Ascending aorta (tissue), 2 donors: ENCODE measurements at regions not wholly inside any gene's neighbourhood (a gene's known extent, or its start where the extent isn't known, plus 50 kb on each side); places are given as distances from the start of the nearest gene placed in this dataset.

Experiments
- DNase-seq, 2 donors: peaks; one replicate each; pipeline ENCODE4 v3.0.0-alpha.2; 2019; ENCODE audit warnings: low spot score in 2 of 2
- H3K27ac ChIP-seq, 2 donors: fragments of 200-600 bp; sonication (generic); one replicate each; pipeline ENCODE4 v1.5.1; 2016 to 2017; ENCODE audit warnings: mild to moderate bottlenecking in 1 of 2
- H3K27me3 ChIP-seq: fragments of 200-600 bp; sonication (generic); one replicate; pipeline ENCODE4 v1.5.1; 2017
- H3K36me3 ChIP-seq, 2 donors: fragments of 200-600 bp; sonication (generic); one replicate each; pipeline ENCODE4 v1.5.1; 2016
- H3K4me1 ChIP-seq, 2 donors: fragments of 200-600 bp; sonication (generic); one replicate each; pipeline ENCODE4 v1.5.1; 2016 to 2017; ENCODE audit warnings: mild to moderate bottlenecking in 1 of 2
- H3K4me3 ChIP-seq, 2 donors: fragments of 200-600 bp; sonication (generic); one replicate each; pipeline ENCODE4 v1.5.1; 2016 to 2017; ENCODE audit warnings: mild to moderate bottlenecking in 1 of 2
- H3K9me3 ChIP-seq, 2 donors: fragments of 200-600 bp; sonication (generic); one replicate each; pipeline ENCODE4 v1.5.1; 2016
- intact Hi-C: fragments of 100-400 bp; cut with DNase I; formaldehyde crosslinking; loops from one replicate; pipeline ENCODE4 v1.15.1; 2023
- TF ChIP-seq, protein P1 (sequence below), 3 experiments: fragments of 200-600 bp in 2 of 3; fragments of 450-650 bp in 1 of 3; sonication (generic) in 2 of 3; IDR thresholded peaks; one replicate each; pipeline ENCODE4 v1.5.1; 2016 to 2019; ENCODE audit warnings: antibody characterized with exemption in 3 of 3, mild to moderate bottlenecking in 1 of 3, moderate library complexity in 1 of 3

DNA sequence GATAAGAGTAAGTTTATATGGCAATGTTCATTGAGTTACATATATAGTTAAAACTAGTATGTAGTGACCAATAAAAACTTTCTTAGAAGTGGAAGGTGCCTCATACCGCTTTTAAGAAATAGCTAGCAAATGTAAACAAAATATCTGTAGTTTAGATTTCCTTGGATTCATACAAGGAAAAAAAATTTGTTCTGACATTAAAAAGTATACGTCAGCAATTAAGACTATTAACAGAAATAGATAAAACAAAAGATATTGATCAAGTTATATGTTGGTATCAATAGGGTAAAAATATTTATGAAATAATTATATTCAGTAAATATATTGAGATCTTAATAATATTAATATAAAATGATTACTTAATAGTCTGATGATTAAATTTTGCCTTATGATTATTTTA, 718.8 kb upstream of the LRFN5 start:
- TF ChIP-seq, protein P1, sequence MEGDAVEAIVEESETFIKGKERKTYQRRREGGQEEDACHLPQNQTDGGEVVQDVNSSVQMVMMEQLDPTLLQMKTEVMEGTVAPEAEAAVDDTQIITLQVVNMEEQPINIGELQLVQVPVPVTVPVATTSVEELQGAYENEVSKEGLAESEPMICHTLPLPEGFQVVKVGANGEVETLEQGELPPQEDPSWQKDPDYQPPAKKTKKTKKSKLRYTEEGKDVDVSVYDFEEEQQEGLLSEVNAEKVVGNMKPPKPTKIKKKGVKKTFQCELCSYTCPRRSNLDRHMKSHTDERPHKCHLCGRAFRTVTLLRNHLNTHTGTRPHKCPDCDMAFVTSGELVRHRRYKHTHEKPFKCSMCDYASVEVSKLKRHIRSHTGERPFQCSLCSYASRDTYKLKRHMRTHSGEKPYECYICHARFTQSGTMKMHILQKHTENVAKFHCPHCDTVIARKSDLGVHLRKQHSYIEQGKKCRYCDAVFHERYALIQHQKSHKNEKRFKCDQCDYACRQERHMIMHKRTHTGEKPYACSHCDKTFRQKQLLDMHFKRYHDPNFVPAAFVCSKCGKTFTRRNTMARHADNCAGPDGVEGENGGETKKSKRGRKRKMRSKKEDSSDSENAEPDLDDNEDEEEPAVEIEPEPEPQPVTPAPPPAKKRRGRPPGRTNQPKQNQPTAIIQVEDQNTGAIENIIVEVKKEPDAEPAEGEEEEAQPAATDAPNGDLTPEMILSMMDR (IDR thresholded peaks at IDR 0.05), result no peak
- Histone ChIP-seq H3K36me3 (no peaks in the 10 kb centered on the region), H3K4me3 (no peak overlapping the region), H3K27me3 (no peaks in the 10 kb centered on the region), H3K4me1 (no peaks in the 10 kb centered on the region), H3K9me3 (no peaks in the 10 kb centered on the region), H3K27ac (no peak overlapping the region)
- intact Hi-C loops, result no loop called here
- no peak for DNase-seq

DNA sequence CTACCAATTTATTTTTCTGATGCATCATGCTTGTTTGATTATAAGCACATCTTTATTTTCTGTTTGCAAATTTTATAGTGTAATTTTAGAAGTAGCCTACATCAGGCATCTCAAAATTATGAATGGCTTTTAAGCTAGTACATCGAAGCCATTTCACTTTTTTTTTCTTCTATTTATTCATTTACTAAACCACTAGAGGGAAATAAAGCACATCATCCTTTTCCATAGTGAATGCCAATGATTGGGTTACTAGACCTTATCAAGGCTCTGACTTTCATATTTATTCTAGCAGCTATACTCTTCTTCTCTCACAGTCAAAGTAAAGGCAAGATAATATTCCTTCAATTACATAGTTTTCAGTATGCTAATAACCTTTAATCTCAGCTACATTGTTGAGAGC, 736.4 kb upstream of the LRFN5 start:
- no peak for DNase-seq
- Histone ChIP-seq H3K4me3 (no peak overlapping the region), H3K27ac (no peak overlapping the region), H3K27me3 (no peaks in the 10 kb centered on the region), H3K9me3 (peaks cover 0 to 5% of the 10 kb centered on the region in 2 donors), H3K4me1 (no peaks in the 10 kb centered on the region), H3K36me3 (no peaks in the 10 kb centered on the region)
- TF ChIP-seq, protein P1 (IDR thresholded peaks at IDR 0.05), result no peak
- intact Hi-C loops, result no loop called here

DNA sequence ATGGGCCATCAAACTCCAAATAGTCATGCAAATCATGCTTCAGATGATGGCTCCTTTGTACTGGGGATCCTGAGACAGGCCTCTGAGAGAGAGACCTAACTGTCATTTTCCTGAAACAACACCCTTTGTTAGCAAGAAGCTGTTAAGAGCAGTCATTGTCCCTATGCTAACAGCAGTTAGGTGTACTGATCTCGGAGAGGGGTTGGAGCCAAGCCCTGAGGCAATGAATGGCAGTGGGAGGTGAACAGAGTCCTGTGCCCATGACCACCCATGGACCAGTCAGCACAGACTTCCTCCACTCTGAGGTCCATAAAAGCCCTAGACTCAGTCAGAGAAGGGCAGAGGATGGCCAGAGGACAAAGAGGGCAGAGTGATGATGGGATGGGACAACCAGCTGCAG, 747.6 kb upstream of the LRFN5 start:
- no peak overlapping the region for H3K4me3 ChIP-seq
- no peak overlapping the region for H3K27ac ChIP-seq
- H3K4me1 ChIP-seq, result no peaks in the 10 kb centered on the region
- intact Hi-C loops, result no loop called here
- no peaks in the 10 kb centered on the region for H3K27me3 ChIP-seq
- DNase-seq, result no peak
- TF ChIP-seq, protein P1 (IDR thresholded peaks at IDR 0.05), result no peak
- H3K36me3 ChIP-seq, result no peaks in the 10 kb centered on the region
- H3K9me3 ChIP-seq, result no peaks in the 10 kb centered on the region

DNA sequence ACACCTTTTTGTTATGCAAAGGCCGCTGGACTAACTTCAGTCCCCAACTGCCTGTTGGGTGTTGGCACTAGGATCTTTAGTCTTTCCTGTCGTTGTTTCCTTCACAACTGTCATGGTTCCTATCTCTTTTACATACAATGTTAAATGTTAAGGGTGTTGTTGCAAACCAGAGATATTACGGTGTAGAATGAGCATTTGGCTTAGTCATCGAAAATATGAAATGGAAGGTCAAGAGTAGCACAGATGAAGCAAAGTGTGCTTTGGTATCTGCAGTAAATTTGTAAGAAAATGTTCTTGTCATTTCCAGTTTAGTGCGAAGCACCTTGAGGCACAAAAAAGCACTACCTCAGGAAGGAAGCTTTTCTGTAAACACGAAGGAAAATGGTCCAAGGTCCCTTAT, 751.3 kb upstream of the LRFN5 start:
- H3K27me3 ChIP-seq, result no peaks in the 10 kb centered on the region
- H3K36me3 ChIP-seq, result no peaks in the 10 kb centered on the region
- no peak overlapping the region for H3K4me3 ChIP-seq
- intact Hi-C loops, result no loop called here
- H3K4me1 ChIP-seq, result no peaks in the 10 kb centered on the region
- DNase-seq, result no peak
- no peaks in the 10 kb centered on the region for H3K9me3 ChIP-seq
- TF ChIP-seq, protein P1 (IDR thresholded peaks at IDR 0.05), result no peak
- H3K27ac ChIP-seq, result no peak overlapping the region

DNA sequence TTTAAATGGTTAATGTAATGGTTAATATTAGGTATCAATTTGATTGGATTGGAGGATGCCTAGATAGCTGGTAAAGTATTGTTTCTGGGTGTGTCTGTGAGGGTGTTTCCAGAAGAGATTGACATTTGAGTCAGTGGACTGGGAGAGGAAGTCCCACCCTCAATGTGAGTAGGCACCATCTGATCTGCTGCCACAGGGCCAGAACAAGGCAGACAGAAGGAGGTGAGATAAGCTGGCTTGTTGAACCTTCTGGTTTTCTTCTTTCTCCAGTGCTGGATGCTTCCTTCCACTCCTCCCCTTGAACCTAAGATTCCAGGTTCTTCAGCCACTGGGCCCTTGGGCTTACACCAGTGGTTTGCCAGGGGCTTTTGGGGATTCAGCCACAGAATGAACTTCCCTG, 756.5 kb upstream of the LRFN5 start:
- no peak overlapping the region for H3K27ac ChIP-seq
- intact Hi-C loops, result no loop called here
- TF ChIP-seq, protein P1 (IDR thresholded peaks at IDR 0.05), result no peak

DNA sequence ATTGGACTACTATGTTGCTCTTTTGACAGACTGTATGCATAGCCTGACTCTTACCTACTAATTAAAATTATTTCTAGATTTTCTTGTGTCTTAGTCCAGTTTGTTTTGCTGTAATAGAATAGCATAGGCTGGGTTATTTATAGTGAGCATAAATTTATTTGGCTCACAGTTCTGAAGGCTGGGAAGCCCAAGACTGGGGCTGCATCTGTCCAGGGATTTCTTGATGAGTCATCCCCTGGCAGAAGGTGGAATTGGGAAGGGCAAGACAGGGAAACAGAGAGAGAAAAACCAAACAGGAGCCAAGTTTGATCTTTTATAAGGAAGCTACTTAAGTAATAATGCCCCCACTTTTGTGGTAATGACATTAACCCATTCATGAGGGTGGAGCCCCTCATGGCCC, 759.2 kb upstream of the LRFN5 start:
- Histone ChIP-seq H3K9me3 (no peaks in the 10 kb centered on the region), H3K27ac (no peak overlapping the region), H3K27me3 (no peaks in the 10 kb centered on the region), H3K4me1 (no peaks in the 10 kb centered on the region), H3K36me3 (no peaks in the 10 kb centered on the region), H3K4me3 (no peak overlapping the region)
- no peak for DNase-seq
- intact Hi-C loops, result no loop called here
- TF ChIP-seq, protein P1 (IDR thresholded peaks at IDR 0.05), result no peak

More for the DNA sequence above, 756.5 kb upstream of the LRFN5 start:
- H3K4me1 ChIP-seq, result no peaks in the 10 kb centered on the region
- no peaks in the 10 kb centered on the region for H3K27me3 ChIP-seq
- no peaks in the 10 kb centered on the region for H3K36me3 ChIP-seq
- H3K4me3 ChIP-seq, result no peak overlapping the region
- no peaks in the 10 kb centered on the region for H3K9me3 ChIP-seq
- no peak for DNase-seq
